ENCODE measurements at regions not wholly inside any gene's neighbourhood (a gene's known extent, or its start where the extent isn't known, plus 50 kb on each side); places are given as distances from the start of the nearest gene placed in this dataset.

GRCh38 chr18:25457126-25457525 lies 105.2 kb upstream of the ZNF521 start:
- Histone ChIP-seq H3K27ac (no peak overlapping the region), H3K4me3 (no peak overlapping the region), H3K27me3 (no peaks in the 10 kb centered on the region), H3K4me1 (no peaks in the 10 kb centered on the region), H3K36me3 (no peaks in the 10 kb centered on the region), H3K9me3 (no peaks in the 10 kb centered on the region), H3K9ac (ENCODE audit: low read depth in 2 of 2, low read length in 2 of 2) (no peak overlapping the region)
- TF ChIP-seq, protein P1, sequence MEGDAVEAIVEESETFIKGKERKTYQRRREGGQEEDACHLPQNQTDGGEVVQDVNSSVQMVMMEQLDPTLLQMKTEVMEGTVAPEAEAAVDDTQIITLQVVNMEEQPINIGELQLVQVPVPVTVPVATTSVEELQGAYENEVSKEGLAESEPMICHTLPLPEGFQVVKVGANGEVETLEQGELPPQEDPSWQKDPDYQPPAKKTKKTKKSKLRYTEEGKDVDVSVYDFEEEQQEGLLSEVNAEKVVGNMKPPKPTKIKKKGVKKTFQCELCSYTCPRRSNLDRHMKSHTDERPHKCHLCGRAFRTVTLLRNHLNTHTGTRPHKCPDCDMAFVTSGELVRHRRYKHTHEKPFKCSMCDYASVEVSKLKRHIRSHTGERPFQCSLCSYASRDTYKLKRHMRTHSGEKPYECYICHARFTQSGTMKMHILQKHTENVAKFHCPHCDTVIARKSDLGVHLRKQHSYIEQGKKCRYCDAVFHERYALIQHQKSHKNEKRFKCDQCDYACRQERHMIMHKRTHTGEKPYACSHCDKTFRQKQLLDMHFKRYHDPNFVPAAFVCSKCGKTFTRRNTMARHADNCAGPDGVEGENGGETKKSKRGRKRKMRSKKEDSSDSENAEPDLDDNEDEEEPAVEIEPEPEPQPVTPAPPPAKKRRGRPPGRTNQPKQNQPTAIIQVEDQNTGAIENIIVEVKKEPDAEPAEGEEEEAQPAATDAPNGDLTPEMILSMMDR (IDR thresholded peaks at IDR 0.05): no peak
- no peak for DNase-seq
- intact Hi-C loops (cut with DNase I): no loop called here

DNA sequence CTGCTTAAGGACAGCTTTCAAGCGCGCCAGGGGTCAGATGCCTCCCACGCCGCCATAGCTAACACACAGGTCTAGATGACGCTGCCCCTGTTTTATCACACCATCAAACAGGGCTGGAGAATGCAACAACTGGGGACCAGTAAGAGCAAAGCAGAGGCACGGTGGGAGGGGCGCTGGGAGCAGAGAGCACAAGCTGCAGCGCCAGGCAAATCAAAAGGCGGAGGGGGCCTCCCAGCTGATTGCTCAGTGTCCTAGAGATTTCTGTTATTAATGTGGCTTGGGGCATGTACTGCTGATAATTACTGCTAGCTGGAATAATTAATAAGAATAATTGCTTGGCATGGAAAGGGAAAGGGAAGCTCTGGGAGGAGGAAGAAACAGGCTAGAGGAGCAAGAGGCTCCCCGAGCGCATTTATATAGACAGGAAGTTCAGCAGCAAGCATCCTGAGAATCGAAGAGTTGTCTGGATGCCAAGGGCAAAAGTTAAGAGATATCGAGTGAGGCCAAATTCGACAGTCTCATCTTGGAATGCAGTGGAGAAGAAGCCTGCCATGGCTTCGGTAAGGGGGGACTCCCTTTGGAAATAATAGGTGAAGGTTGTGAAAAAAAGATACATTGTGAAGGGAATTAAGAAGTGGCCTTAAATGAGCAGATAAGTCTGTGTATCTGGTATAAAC lies 104.5 kb upstream of the ZNF521 start:
- Histone ChIP-seq H3K27me3 (no peaks in the 10 kb centered on the region), H3K4me1 (no peaks in the 10 kb centered on the region), H3K4me3 (no peak overlapping the region), H3K36me3 (no peaks in the 10 kb centered on the region), H3K9me3 (no peaks in the 10 kb centered on the region), H3K27ac (no peak overlapping the region), H3K9ac (ENCODE audit: low read depth in 2 of 2, low read length in 2 of 2) (no peak overlapping the region)
- TF ChIP-seq, protein P1 (IDR thresholded peaks at IDR 0.05): no peak
- intact Hi-C loops (cut with DNase I): no loop called here
- no peak for DNase-seq

DNA sequence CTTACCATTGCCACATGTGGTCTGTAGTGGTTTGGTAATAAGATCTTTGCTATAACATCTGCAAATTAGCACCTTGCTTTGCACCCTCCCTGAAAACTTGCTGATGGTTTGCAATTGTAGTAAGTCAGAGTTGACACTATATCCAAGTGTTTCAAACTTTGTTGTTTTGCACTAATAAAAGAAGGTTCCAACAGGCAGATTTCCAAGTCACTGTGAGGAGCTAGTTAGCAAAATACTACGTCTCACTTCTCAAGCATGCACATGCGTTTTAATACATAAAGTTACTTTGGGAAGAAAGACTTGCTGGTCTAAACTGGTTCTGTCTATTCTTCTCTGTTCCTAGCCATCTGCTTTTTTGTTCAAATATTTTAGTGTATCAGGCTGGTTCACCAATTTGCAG lies 103.7 kb upstream of the ZNF521 start:
- Histone ChIP-seq H3K4me1 (no peaks in the 10 kb centered on the region), H3K27ac (no peak overlapping the region), H3K4me3 (no peak overlapping the region), H3K36me3 (no peaks in the 10 kb centered on the region), H3K9ac (ENCODE audit: low read depth in 2 of 2, low read length in 2 of 2) (no peak overlapping the region), H3K27me3 (no peaks in the 10 kb centered on the region), H3K9me3 (no peaks in the 10 kb centered on the region)
- no peak for DNase-seq
- TF ChIP-seq, protein P1 (IDR thresholded peaks at IDR 0.05): no peak
- intact Hi-C loops (cut with DNase I): no loop called here

- Histone ChIP-seq H3K36me3 (no peaks in the 10 kb centered on the region), H3K27me3 (no peaks in the 10 kb centered on the region), H3K4me1 (no peaks in the 10 kb centered on the region), H3K9ac (ENCODE audit: low read depth in 2 of 2, low read length in 2 of 2) (no peak overlapping the region), H3K4me3 (no peak overlapping the region), H3K27ac (no peak overlapping the region), H3K9me3 (no peaks in the 10 kb centered on the region)
- no peak for DNase-seq
- TF ChIP-seq, protein P1 (IDR thresholded peaks at IDR 0.05): no peak
- intact Hi-C loops (cut with DNase I): no loop called here
Observed at GRCh38 chr18:25455159-25455558, 103.2 kb upstream of the ZNF521 start.

- Histone ChIP-seq H3K27me3 (no peaks in the 10 kb centered on the region), H3K9me3 (no peaks in the 10 kb centered on the region), H3K4me3 (no peak overlapping the region), H3K36me3 (no peaks in the 10 kb centered on the region), H3K4me1 (no peaks in the 10 kb centered on the region), H3K9ac (ENCODE audit: low read depth in 2 of 2, low read length in 2 of 2) (no peak overlapping the region), H3K27ac (no peak overlapping the region)
- intact Hi-C loops (cut with DNase I): no loop called here
- TF ChIP-seq, protein P1 (IDR thresholded peaks at IDR 0.05): no peak
- no peak for DNase-seq
Observed at GRCh38 chr18:25454730-25455129, 102.8 kb upstream of the ZNF521 start.

Data from colonic mucosa (tissue), 4 donors.